ENCODE measurements at regions not wholly inside any gene's neighbourhood (a gene's known extent, or its start where the extent isn't known, plus 50 kb on each side); places are given as distances from the start of the nearest gene placed in this dataset.

DNA sequence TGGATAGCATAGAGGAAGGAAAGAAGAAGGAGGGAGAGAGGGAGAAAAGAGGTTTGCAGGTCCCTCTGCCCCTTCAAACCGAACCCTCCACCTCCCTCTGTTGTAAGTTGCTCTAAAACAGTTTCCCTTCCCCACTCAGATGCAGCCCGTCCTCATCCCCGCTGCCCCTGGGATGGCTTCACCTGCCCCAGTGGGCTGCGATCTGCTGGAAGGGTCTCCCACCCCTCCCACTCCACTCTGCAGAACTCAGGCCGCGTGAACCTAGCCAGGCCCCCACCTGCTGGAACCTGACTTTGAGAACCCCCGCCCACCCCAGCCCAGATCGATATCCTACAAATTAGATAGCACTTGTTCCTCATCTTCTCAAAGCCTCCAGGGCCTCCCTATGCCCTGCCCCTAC lies 190.8 kb downstream of the DLL1 start:
- Histone ChIP-seq H4K20me1 (ENCODE audit: control insufficient read depth, insufficient read depth, low read depth, low read length) (no peaks in the 10 kb centered on the region), H3K36me3 (ENCODE audit: control insufficient read depth, low read length) (no peaks in the 10 kb centered on the region), H3K4me3 (ENCODE audit: low read length) (no peak overlapping the region), H3K4me1 (ENCODE audit: control insufficient read depth, low read length) (peaks cover 5% of the 10 kb centered on the region; the same call in 1 of the 2 replicates), H3K79me2 (ENCODE audit: control insufficient read depth, low read length) (no peaks in the 10 kb centered on the region), H3K27me3 (ENCODE audit: control insufficient read depth, low read length) (no peaks in the 10 kb centered on the region), H3F3A (ENCODE audit: control insufficient read depth, insufficient read depth) (no peaks in the 10 kb centered on the region), H3K9me2 (replicated peaks; ENCODE audit: control insufficient read depth, low read length) (no peaks in the 10 kb centered on the region), H3K27ac (ENCODE audit: low read depth, low read length) (no peak overlapping the region), H3K4me2 (ENCODE audit: low read length) (no peak overlapping the region), H3K9me3 (ENCODE audit: control insufficient read depth, insufficient read depth, low read length) (no peaks in the 10 kb centered on the region; the same call in 1 of the 2 replicates)
- TF ChIP-seq, protein P1, sequence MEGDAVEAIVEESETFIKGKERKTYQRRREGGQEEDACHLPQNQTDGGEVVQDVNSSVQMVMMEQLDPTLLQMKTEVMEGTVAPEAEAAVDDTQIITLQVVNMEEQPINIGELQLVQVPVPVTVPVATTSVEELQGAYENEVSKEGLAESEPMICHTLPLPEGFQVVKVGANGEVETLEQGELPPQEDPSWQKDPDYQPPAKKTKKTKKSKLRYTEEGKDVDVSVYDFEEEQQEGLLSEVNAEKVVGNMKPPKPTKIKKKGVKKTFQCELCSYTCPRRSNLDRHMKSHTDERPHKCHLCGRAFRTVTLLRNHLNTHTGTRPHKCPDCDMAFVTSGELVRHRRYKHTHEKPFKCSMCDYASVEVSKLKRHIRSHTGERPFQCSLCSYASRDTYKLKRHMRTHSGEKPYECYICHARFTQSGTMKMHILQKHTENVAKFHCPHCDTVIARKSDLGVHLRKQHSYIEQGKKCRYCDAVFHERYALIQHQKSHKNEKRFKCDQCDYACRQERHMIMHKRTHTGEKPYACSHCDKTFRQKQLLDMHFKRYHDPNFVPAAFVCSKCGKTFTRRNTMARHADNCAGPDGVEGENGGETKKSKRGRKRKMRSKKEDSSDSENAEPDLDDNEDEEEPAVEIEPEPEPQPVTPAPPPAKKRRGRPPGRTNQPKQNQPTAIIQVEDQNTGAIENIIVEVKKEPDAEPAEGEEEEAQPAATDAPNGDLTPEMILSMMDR (IDR thresholded peaks at IDR 0.05; ENCODE audit: low read depth, low read length, poor library complexity, severe bottlenecking), result no peak
- no peak for TF ChIP-seq EZH2phosphoT487 (IDR thresholded peaks at IDR 0.05; ENCODE audit: borderline replicate concordance, low read length)

DNA sequence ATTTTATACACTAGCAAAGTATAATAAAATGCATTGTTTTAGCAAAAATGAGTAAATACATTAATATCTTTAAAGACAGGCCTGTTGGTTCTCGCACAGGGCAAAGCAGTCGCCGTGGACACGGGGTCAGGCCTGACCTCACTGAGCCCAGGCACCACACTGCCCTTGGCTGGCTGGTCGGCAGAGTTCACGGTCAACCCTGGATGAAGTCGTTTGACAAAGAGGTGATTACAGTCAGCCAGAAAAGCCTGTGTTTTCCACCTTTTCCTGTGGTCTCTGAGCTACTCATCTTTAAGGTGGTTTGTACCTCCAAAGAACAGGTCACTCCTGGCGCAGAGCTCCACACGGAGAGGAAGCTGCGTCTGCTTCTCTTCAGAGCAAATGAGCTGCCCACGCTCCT lies 191.5 kb downstream of the DLL1 start:
- Histone ChIP-seq H3F3A (ENCODE audit: control insufficient read depth, insufficient read depth) (no peaks in the 10 kb centered on the region), H3K9me3 (ENCODE audit: control insufficient read depth, insufficient read depth, low read length) (no peaks in the 10 kb centered on the region; the same call in 1 of the 2 replicates), H3K27ac (ENCODE audit: low read depth, low read length) (no peak overlapping the region), H3K4me3 (ENCODE audit: low read length) (no peak overlapping the region), H4K20me1 (ENCODE audit: control insufficient read depth, insufficient read depth, low read depth, low read length) (no peaks in the 10 kb centered on the region), H3K79me2 (ENCODE audit: control insufficient read depth, low read length) (no peaks in the 10 kb centered on the region), H3K36me3 (ENCODE audit: control insufficient read depth, low read length) (no peaks in the 10 kb centered on the region), H3K4me2 (ENCODE audit: low read length) (no peak overlapping the region), H3K27me3 (ENCODE audit: control insufficient read depth, low read length) (no peaks in the 10 kb centered on the region), H3K4me1 (ENCODE audit: control insufficient read depth, low read length) (peaks cover 5% of the 10 kb centered on the region; the same call in 1 of the 2 replicates), H3K9me2 (replicated peaks; ENCODE audit: control insufficient read depth, low read length) (no peaks in the 10 kb centered on the region)
- no peak for TF ChIP-seq EZH2phosphoT487 (IDR thresholded peaks at IDR 0.05; ENCODE audit: borderline replicate concordance, low read length)
- TF ChIP-seq, protein P1 (IDR thresholded peaks at IDR 0.05; ENCODE audit: low read depth, low read length, poor library complexity, severe bottlenecking), result no peak

GRCh38 chr6:170098428-170099170 lies 192.3 kb downstream of the DLL1 start:
- H3K4me3 ChIP-seq (ENCODE audit: low read length), result no peak overlapping the region
- H3K27ac ChIP-seq (ENCODE audit: low read depth, low read length), result no peak overlapping the region
- peaks cover 5% of the 10 kb centered on the region; the same call in 1 of the 2 replicates for H3K4me1 ChIP-seq (ENCODE audit: control insufficient read depth, low read length)
- H3K9me2 ChIP-seq (replicated peaks; ENCODE audit: control insufficient read depth, low read length), result no peaks in the 10 kb centered on the region
- H3K4me2 ChIP-seq (ENCODE audit: low read length), result no peak overlapping the region
- H3K9me3 ChIP-seq (ENCODE audit: control insufficient read depth, insufficient read depth, low read length), result no peaks in the 10 kb centered on the region; the same call in 1 of the 2 replicates
- H3K27me3 ChIP-seq (ENCODE audit: control insufficient read depth, low read length), result no peaks in the 10 kb centered on the region
- TF ChIP-seq EZH2phosphoT487 (IDR thresholded peaks at IDR 0.05; ENCODE audit: borderline replicate concordance, low read length), result no peak
- TF ChIP-seq, protein P1 (IDR thresholded peaks at IDR 0.05; ENCODE audit: low read depth, low read length, poor library complexity, severe bottlenecking), result no peak
- no peaks in the 10 kb centered on the region for H3K79me2 ChIP-seq (ENCODE audit: control insufficient read depth, low read length)
- no peaks in the 10 kb centered on the region for H4K20me1 ChIP-seq (ENCODE audit: control insufficient read depth, insufficient read depth, low read depth, low read length)
- no peaks in the 10 kb centered on the region for H3K36me3 ChIP-seq (ENCODE audit: control insufficient read depth, low read length)
- no peaks in the 10 kb centered on the region for H3F3A ChIP-seq (ENCODE audit: control insufficient read depth, insufficient read depth)
